PC-9 (cell line): ENCODE measurements at regions not wholly inside any gene's neighbourhood (a gene's known extent, or its start where the extent isn't known, plus 50 kb on each side); places are given as distances from the start of the nearest gene placed in this dataset.
A peak's percentile ranks its signal among the peaks of the same experiment; 100 is the strongest.
"Not testable (repeated sequence)": the region's sequence is repeated elsewhere in the genome, so short reads cannot be mapped to it uniquely, and the experiment has no call there.

ENCODE experiments used
- BruUV-seq: library from RNA; stranded (reverse); fragments of 400-500 nt; replicated peaks from 2 replicates; lab custom pipeline; 2021; lab: Mats Ljungman, UMichigan
- CTCF ChIA-PET: fragments of 300-600 bp; sonication (Branson Sonifier 250); formaldehyde crosslinking; loops from one replicate; lab custom pipeline; 2022; ENCODE audit warnings: antibody characterized with exemption; lab: Charles Lee
- POLR2A ChIA-PET: fragments of 300-600 bp; sonication (Branson Sonifier 250); formaldehyde crosslinking; loops from one replicate; lab custom pipeline; 2022; ENCODE audit warnings: antibody characterized with exemption; ENCODE audit not compliant: unreplicated experiment; lab: Charles Lee
- DNase-seq, 2 experiments: peaks; one replicate each; pipeline versions ENCODE4 v3.0.0 to v3.0.0-alpha.2; 2015 to 2022; ENCODE audit warnings: mixed read lengths in 1 of 2
- H2AFZ ChIP-seq: fragments of 200-600 bp; sonication (generic); 2 replicates; pipeline ENCODE4 v1.8.1; 2017; ENCODE audit warnings: antibody characterized with exemption
- H3F3A ChIP-seq: fragments of 200-600 bp; sonication (generic); 2 replicates; pipeline ENCODE4 v1.8.1; 2017; ENCODE audit warnings: antibody characterized with exemption, mild to moderate bottlenecking, low read depth; ENCODE audit not compliant: insufficient read depth
- H3K27ac ChIP-seq: fragments of 200-600 bp; sonication (generic); 2 replicates; pipeline ENCODE4 v1.6.1; 2016; ENCODE audit warnings: mixed run types
- H3K27me3 ChIP-seq: fragments of 200-600 bp; sonication (generic); 2 replicates; pipeline ENCODE4 v1.6.1; 2016; ENCODE audit warnings: low read depth, mixed run types; ENCODE audit not compliant: insufficient read depth
- H3K36me3 ChIP-seq: fragments of 200-600 bp; sonication (generic); 2 replicates; pipeline ENCODE4 v1.6.1; 2016; ENCODE audit warnings: low read depth, mixed run types
- H3K4me1 ChIP-seq: fragments of 200-600 bp; sonication (generic); replicated peaks from 2 replicates; pipeline ENCODE4 v1.6.1; 2016; ENCODE audit warnings: mixed run types; ENCODE audit not compliant: insufficient read depth
- H3K4me2 ChIP-seq: fragments of 200-600 bp; sonication (generic); 2 replicates; pipeline ENCODE4 v1.6.1; 2017; ENCODE audit warnings: mixed run types
- H3K4me3 ChIP-seq: fragments of 200-600 bp; sonication (generic); 2 replicates; pipeline ENCODE4 v1.6.1; 2016; ENCODE audit warnings: mixed run types
- H3K79me2 ChIP-seq: fragments of 200-600 bp; sonication (generic); 2 replicates; pipeline ENCODE4 v1.6.1; 2017; ENCODE audit warnings: low read depth, mixed run types
- H3K9me2 ChIP-seq: fragments of 200-600 bp; sonication (generic); 2 replicates; pipeline ENCODE4 v1.8.1; 2017; ENCODE audit warnings: mild to moderate bottlenecking; ENCODE audit not compliant: insufficient read depth
- H3K9me3 ChIP-seq: fragments of 200-600 bp; sonication (generic); 2 replicates; pipeline ENCODE4 v1.8.1; 2016; ENCODE audit warnings: low read depth; ENCODE audit not compliant: insufficient read depth
- H4K20me1 ChIP-seq: fragments of 200-600 bp; sonication (generic); 2 replicates; pipeline ENCODE4 v1.8.1; 2017; ENCODE audit not compliant: insufficient read depth
- EZH2 ChIP-seq: fragments of 200-600 bp; sonication (generic); IDR thresholded peaks from 2 replicates; pipeline ENCODE4 v1.8.0; 2017; ENCODE audit warnings: antibody characterized with exemption, low read depth
- intact Hi-C: fragments of 100-400 bp; cut with micrococcal nuclease; formaldehyde crosslinking; loops from one replicate; pipeline ENCODE4 v1.10.0; 2022; ENCODE audit not compliant: unreplicated experiment
- TF ChIP-seq, protein P1 (sequence below): fragments of 200-600 bp; sonication (generic); conservative IDR thresholded peaks from 2 replicates; pipeline ENCODE4 v1.6.1; 2017; ENCODE audit warnings: mixed run types, antibody characterized with exemption, mild to moderate bottlenecking, moderate library complexity

DNA sequence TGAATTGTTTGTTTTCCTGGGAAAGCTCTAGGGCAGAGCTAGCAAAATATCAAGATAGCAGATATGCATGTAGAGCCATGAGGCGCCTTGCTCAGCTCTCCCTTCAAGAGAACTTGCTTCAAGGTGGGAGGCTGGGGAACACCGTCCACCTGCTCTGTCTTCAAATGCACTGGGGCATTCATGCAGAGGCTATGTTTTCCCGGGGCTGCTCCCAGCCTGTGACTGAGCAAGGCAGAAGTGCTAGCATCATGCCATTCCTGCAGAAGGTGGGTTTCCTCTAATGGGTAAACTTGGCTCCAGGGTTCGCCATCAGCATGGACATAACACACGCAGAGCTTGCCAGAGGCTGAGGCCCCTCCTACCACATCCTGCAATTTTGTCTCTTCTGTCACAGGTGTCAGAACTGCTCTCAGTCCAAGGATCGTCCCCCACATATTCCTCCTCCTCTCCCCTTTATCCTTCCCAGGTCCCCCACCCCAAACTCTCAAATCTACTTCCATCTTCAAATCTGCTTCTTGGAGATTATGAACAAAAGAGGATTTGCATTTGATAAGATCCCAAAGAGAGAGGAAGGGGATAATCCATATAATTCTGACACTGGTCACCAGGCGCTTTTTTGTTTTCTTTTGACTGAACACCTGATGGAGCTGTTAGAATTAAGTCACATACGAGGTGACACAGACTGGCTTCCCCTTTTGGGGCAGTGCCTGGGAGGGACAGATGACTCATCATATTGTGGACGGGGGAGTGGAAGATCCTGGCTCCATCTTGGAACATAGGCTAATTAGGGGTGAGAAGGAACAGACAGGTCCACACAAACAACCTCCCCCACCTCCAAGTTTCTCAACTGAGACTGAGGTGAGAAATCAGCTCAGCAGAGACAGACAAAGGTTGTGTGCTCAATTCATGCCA is 85.0 kb upstream of the TAF11L2 start:
- ChIA-PET POLR2A (no interaction called here), CTCF (no interaction called here)
- 0 out of 2 replicates have a peak overlapping the region, but pooled peaks have one; percentile 30 for H2AFZ ChIP-seq
- intact Hi-C loops = no loop called here
- H4K20me1 ChIP-seq = no peaks in the 10 kb centered on the region
- no peaks in the 10 kb centered on the region for H3K36me3 ChIP-seq
- peak in 1 of 2 experiments; percentile 8 for DNase-seq
- H3F3A ChIP-seq = no peaks in the 10 kb centered on the region
- no peaks in the 10 kb centered on the region for H3K9me2 ChIP-seq
- TF ChIP-seq, protein P1, sequence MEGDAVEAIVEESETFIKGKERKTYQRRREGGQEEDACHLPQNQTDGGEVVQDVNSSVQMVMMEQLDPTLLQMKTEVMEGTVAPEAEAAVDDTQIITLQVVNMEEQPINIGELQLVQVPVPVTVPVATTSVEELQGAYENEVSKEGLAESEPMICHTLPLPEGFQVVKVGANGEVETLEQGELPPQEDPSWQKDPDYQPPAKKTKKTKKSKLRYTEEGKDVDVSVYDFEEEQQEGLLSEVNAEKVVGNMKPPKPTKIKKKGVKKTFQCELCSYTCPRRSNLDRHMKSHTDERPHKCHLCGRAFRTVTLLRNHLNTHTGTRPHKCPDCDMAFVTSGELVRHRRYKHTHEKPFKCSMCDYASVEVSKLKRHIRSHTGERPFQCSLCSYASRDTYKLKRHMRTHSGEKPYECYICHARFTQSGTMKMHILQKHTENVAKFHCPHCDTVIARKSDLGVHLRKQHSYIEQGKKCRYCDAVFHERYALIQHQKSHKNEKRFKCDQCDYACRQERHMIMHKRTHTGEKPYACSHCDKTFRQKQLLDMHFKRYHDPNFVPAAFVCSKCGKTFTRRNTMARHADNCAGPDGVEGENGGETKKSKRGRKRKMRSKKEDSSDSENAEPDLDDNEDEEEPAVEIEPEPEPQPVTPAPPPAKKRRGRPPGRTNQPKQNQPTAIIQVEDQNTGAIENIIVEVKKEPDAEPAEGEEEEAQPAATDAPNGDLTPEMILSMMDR = no peak
- 0 out of 2 replicates have a peak overlapping the region, but pooled peaks have one; percentile 4 for H3K27ac ChIP-seq
- H3K9me3 ChIP-seq = no peaks in the 10 kb centered on the region
- H3K4me2 ChIP-seq = peak overlapping the region; percentile 12; the same call in 1 of the 2 replicates
- H3K79me2 ChIP-seq = no peaks in the 10 kb centered on the region
- H3K4me1 ChIP-seq = peaks cover 15% of the 10 kb centered on the region; the same call in 1 of the 2 replicates
- no peaks in the 10 kb centered on the region for H3K27me3 ChIP-seq
- BruUV-seq = no TSS peak
- no peak overlapping the region for H3K4me3 ChIP-seq

DNA sequence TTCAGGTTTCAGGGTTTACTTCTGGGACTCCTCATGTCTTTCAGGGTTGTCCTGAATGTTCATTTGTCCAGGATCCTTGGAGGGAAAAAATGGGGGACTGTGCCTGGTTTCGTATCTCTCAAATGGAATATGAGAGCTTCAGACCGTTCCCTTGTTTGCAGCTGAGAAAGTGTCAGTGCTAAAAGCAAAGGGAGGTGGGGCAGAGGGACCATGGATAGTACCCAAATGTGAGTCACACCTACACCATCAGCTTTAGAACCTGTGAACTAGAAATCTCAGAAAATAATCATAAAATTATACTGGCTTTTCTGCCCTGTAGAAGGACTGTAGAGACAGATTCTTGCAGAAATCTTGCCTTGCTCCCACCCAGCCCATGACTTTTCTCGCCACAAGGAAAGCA is 84.3 kb upstream of the TAF11L2 start:
- ChIA-PET POLR2A (no interaction called here), CTCF (no interaction called here)
- Histone ChIP-seq H3K4me3 (no peak overlapping the region), H4K20me1 (no peaks in the 10 kb centered on the region), H3K27me3 (peaks cover 5% of the 10 kb centered on the region; the same call in 1 of the 2 replicates), H3K36me3 (no peaks in the 10 kb centered on the region), H3K4me1 (peaks cover 15% of the 10 kb centered on the region; the same call in 1 of the 2 replicates), H2AFZ (0 out of 2 replicates have a peak overlapping the region, but pooled peaks have one; percentile 30), H3K4me2 (peak overlapping the region; percentile 12; the same call in 1 of the 2 replicates), H3K9me3 (no peaks in the 10 kb centered on the region), H3F3A (no peaks in the 10 kb centered on the region), H3K79me2 (no peaks in the 10 kb centered on the region), H3K27ac (0 out of 2 replicates have a peak overlapping the region, but pooled peaks have one; percentile 4), H3K9me2 (no peaks in the 10 kb centered on the region)
- no TSS peak for BruUV-seq
- intact Hi-C loops = no loop called here
- no peak for TF ChIP-seq EZH2
- TF ChIP-seq, protein P1 = no peak
- no peak for DNase-seq

DNA sequence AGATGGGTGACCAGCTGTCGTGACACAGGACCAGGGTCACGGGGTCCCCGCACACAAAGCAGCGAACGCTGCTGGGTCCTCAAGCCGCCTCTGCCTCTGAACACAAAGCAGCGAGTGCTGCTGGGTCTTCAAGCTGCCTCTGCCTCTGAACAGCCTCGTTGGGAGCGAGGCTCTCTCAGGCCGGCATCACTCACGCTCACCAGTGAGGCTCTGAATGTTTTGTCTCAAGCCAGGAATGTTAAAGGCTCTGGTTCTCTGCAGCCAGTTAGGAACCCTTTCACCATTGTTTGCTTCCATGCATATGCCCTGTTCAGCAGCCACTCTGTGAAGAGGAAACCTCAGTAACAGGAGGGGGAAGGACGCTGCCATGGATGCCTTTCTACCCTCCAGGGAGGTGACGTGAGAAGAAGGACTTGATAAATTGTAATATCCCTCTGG is 82.7 kb upstream of the TAF11L2 start:
- BruUV-seq = no TSS peak
- POLR2A ChIA-PET = no interaction called here
- Histone ChIP-seq H3K36me3 (no peaks in the 10 kb centered on the region), H3K4me1 (peaks cover 15% of the 10 kb centered on the region; the same call in 1 of the 2 replicates), H3K9me2 (no peaks in the 10 kb centered on the region), H2AFZ (0 out of 2 replicates have a peak overlapping the region, but pooled peaks have one; percentile 63), H3K4me3 (no peak overlapping the region), H3F3A (no peaks in the 10 kb centered on the region), H4K20me1 (no peaks in the 10 kb centered on the region), H3K79me2 (no peaks in the 10 kb centered on the region), H3K27ac (no peak overlapping the region), H3K27me3 (peaks cover 5% of the 10 kb centered on the region; the same call in 1 of the 2 replicates), H3K4me2 (no peak overlapping the region), H3K9me3 (no peaks in the 10 kb centered on the region)
- no peak for DNase-seq
- no peak for TF ChIP-seq EZH2
- TF ChIP-seq, protein P1 = no peak
- intact Hi-C loops = no loop called here
- CTCF ChIA-PET = no interaction called here

DNA sequence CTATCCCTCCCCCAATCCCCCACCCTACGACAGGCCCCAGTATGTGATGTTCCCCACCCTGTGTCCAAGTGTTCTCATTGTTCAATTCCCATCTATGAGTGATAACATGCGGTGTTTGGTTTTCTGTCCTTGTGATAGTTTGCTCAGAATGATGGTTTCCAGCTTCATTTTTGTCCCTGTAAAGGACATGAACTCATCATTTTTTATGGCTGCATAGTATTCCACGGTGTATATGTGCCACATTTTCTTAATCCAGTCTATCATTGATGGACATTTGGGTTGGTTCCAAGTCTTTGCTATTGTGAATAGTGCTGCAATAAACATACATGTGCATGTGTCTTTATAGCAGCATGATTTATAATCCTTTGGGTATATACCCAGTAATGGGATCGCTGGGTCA is 81.7 kb upstream of the TAF11L2 start:
- H3F3A ChIP-seq, CTCF ChIA-PET, H3K4me3 ChIP-seq, H3K79me2 ChIP-seq, H3K9me3 ChIP-seq, POLR2A ChIA-PET, H3K36me3 ChIP-seq, H3K4me2 ChIP-seq, BruUV-seq, H3K27me3 ChIP-seq, H2AFZ ChIP-seq, DNase-seq, H3K27ac ChIP-seq, intact Hi-C loops, H3K9me2 ChIP-seq, H4K20me1 ChIP-seq: not testable (repeated sequence)
- H3K4me1 ChIP-seq = peaks cover 15% of the 10 kb centered on the region; the same call in 1 of the 2 replicates
